Neuronal stem cell (in vitro differentiated cells): ENCODE measurements at regions not wholly inside any gene's neighbourhood (a gene's known extent, or its start where the extent isn't known, plus 50 kb on each side); places are given as distances from the start of the nearest gene placed in this dataset.

ENCODE experiments used
- DNase-seq: peaks from one replicate; pipeline ENCODE4 v3.0.0-alpha.2; 2013; ENCODE audit warnings: low spot score
- H2AFZ ChIP-seq: one replicate; pipeline ENCODE4 v1.6.1; 2013; ENCODE audit warnings: mild to moderate bottlenecking, low read length, inconsistent platforms
- H2AK5ac ChIP-seq: 2 replicates; pipeline ENCODE4 v1.6.1; 2013; ENCODE audit warnings: low read depth, mild to moderate bottlenecking, inconsistent platforms, low read length, moderate library complexity, mixed read lengths
- H2BK120ac ChIP-seq: 2 replicates; pipeline ENCODE4 v1.6.1; 2013; ENCODE audit warnings: low read depth, mild to moderate bottlenecking, inconsistent platforms, low read length, moderate library complexity, mixed read lengths
- H2BK12ac ChIP-seq: one replicate; pipeline ENCODE4 v1.6.1; 2013; ENCODE audit warnings: low read length, inconsistent platforms
- H2BK15ac ChIP-seq: 2 replicates; pipeline ENCODE4 v1.6.1; 2013; ENCODE audit warnings: mild to moderate bottlenecking, low read length, inconsistent platforms, mixed read lengths
- H2BK5ac ChIP-seq: one replicate; pipeline ENCODE4 v1.6.1; 2013; ENCODE audit warnings: inconsistent platforms, mild to moderate bottlenecking, low read length, moderate library complexity
- H3K14ac ChIP-seq: one replicate; pipeline ENCODE4 v1.6.1; 2013; ENCODE audit warnings: low read length, inconsistent platforms
- H3K18ac ChIP-seq: 2 replicates; pipeline ENCODE4 v1.6.1; 2013; ENCODE audit warnings: low read length, inconsistent platforms
- H3K23ac ChIP-seq: 2 replicates; pipeline ENCODE4 v1.6.1; 2013; ENCODE audit warnings: low read depth, mild to moderate bottlenecking, mixed read lengths, low read length, inconsistent platforms; ENCODE audit not compliant: poor library complexity
- H3K27ac ChIP-seq: replicated peaks from 3 replicates; pipeline ENCODE4 v1.5.1; 2013; ENCODE audit warnings: low read length, inconsistent platforms
- H3K27me3 ChIP-seq, 3 experiments: 2 replicates each; pipeline ENCODE4 v1.6.1; 2013; ENCODE audit warnings: low read length in 3 of 3, mild to moderate bottlenecking in 2 of 3, inconsistent platforms in 1 of 3, low read depth in 1 of 3, mixed read lengths in 1 of 3, moderate library complexity in 1 of 3; ENCODE audit not compliant: control insufficient read depth in 3 of 3, insufficient read depth in 3 of 3
- H3K36me3 ChIP-seq, 2 donors: replicated peaks in 1 of 2; 2 replicates each; pipeline ENCODE4 v1.6.1; 2013; ENCODE audit warnings: low read length in 2 of 2; ENCODE audit not compliant: control insufficient read depth in 2 of 2, insufficient read depth in 2 of 2
- H3K4ac ChIP-seq: 2 replicates; pipeline ENCODE4 v1.6.1; 2013; ENCODE audit warnings: inconsistent platforms, mild to moderate bottlenecking, low read length, moderate library complexity
- H3K4me1 ChIP-seq, 2 donors: 1 replicate in 1 of 2; 2 replicates in 1 of 2; pipeline ENCODE4 v1.6.1; 2013; ENCODE audit warnings: low read length in 2 of 2, low read depth in 1 of 2; ENCODE audit not compliant: control insufficient read depth in 2 of 2, insufficient read depth in 1 of 2
- H3K4me2 ChIP-seq: one replicate; pipeline ENCODE4 v1.6.1; 2013; ENCODE audit warnings: mild to moderate bottlenecking, low read length, inconsistent platforms; ENCODE audit not compliant: insufficient read depth, poor library complexity, severe bottlenecking
- H3K4me3 ChIP-seq, 2 donors: 2 replicates each; pipeline ENCODE4 v1.5.1; 2013; ENCODE audit warnings: low read length in 2 of 2, mild to moderate bottlenecking in 2 of 2, inconsistent platforms in 1 of 2, moderate library complexity in 1 of 2
- H3K79me1 ChIP-seq: one replicate; pipeline ENCODE4 v1.6.1; 2013; ENCODE audit warnings: low read depth, mild to moderate bottlenecking, inconsistent platforms, low read length, moderate library complexity
- H3K9ac ChIP-seq: one replicate; pipeline ENCODE4 v1.6.1; 2013; ENCODE audit warnings: mild to moderate bottlenecking, low read depth, low read length, inconsistent platforms; ENCODE audit not compliant: poor library complexity
- H3K9me3 ChIP-seq, 2 donors: replicated peaks in 1 of 2; 2 replicates each; pipeline versions ENCODE3 to v1.6.1; 2013; ENCODE audit warnings: low read length in 2 of 2, mild to moderate bottlenecking in 2 of 2, inconsistent platforms in 1 of 2, low read depth in 1 of 2, mixed read lengths in 1 of 2, moderate library complexity in 1 of 2; ENCODE audit not compliant: control insufficient read depth in 2 of 2, insufficient read depth in 1 of 2
- H4K8ac ChIP-seq: one replicate; pipeline ENCODE4 v1.6.1; 2013; ENCODE audit warnings: low read depth, mild to moderate bottlenecking, inconsistent platforms, low read length, moderate library complexity
- H4K91ac ChIP-seq: one replicate; pipeline ENCODE4 v1.6.1; 2013; ENCODE audit warnings: low read length, low read depth, mild to moderate bottlenecking, inconsistent platforms; ENCODE audit not compliant: poor library complexity
- WGBS, 2 donors: extraction: QIAGEN DNeasy Blood & Tissue Kit; methylation state at CpG; one replicate each; pipeline ENCODE4 v1.1.7; 2013; ENCODE audit warnings: missing lambda C conversion rate in 2 of 2, mixed read lengths in 1 of 2; ENCODE audit not compliant: insufficient read length in 2 of 2, insufficient replicate concordance in 1 of 2; ENCODE audit errors: extremely low coverage in 2 of 2; 5-methylcytosine and 5-hydroxymethylcytosine counted together

GRCh38 chr18:68086481-68086880 is 570.0 kb upstream of the DSEL start:
- H3K27ac ChIP-seq: no peak overlapping the region
- no peak overlapping the region for H3K4ac ChIP-seq
- no peak overlapping the region for H2BK12ac ChIP-seq
- no peak overlapping the region for H3K4me3 ChIP-seq
- no peak overlapping the region for H4K91ac ChIP-seq
- H3K14ac ChIP-seq: no peak overlapping the region
- no peak overlapping the region for H2AK5ac ChIP-seq
- H3K4me1 ChIP-seq: peaks cover 0 to 3% of the 10 kb centered on the region in 2 donors
- H3K18ac ChIP-seq: no peak overlapping the region
- no peak overlapping the region for H3K23ac ChIP-seq
- H2BK5ac ChIP-seq: no peak overlapping the region
- no peak overlapping the region for H2BK15ac ChIP-seq
- H3K4me2 ChIP-seq: no peak overlapping the region
- H3K36me3 ChIP-seq: no peaks in the 10 kb centered on the region
- H3K9me3 ChIP-seq: no peaks in the 10 kb centered on the region
- no peak overlapping the region for H3K9ac ChIP-seq
- H3K27me3 ChIP-seq: no peaks in the 10 kb centered on the region
- no peak overlapping the region for H4K8ac ChIP-seq
- WGBS, 2 donors: no CpG with 5 or more reads among the region's 1 CpG
- H2AFZ ChIP-seq: no peak overlapping the region
- DNase-seq: no peak
- H2BK120ac ChIP-seq: no peak overlapping the region
- H3K79me1 ChIP-seq: no peaks in the 10 kb centered on the region

DNA sequence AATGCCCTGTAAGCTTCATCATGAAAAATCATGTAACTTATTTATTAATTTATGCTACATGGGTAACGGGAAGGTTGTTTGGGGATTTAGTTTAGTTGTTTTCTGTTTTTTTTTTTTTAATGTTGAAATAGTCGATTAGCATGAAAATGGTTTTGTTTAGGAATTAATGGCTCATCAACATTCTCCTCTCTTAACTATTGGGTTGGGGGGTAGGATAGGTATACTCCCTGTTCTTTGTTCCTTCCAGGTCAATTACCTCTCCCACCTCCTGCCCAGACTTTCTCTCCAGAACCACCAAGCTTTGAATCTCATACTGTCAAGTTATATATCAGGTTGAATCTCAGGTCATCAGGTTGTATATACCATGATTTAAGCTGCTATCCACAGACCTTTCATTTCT is 568.7 kb upstream of the DSEL start:
- no peak overlapping the region for H3K27ac ChIP-seq
- no peak overlapping the region for H2AK5ac ChIP-seq
- H2AFZ ChIP-seq: no peak overlapping the region
- 67% methylated on average over 2 of the region's 2 CpGs; no CpG with 5 or more reads in 1 of the 2 donors for WGBS, 2 donors
- H3K27me3 ChIP-seq: no peaks in the 10 kb centered on the region
- no peak overlapping the region for H3K14ac ChIP-seq
- H2BK5ac ChIP-seq: no peak overlapping the region
- no peak overlapping the region for H3K23ac ChIP-seq
- no peak overlapping the region for H2BK120ac ChIP-seq
- no peak for DNase-seq
- no peak overlapping the region for H3K4ac ChIP-seq
- H3K9ac ChIP-seq: no peak overlapping the region
- H4K8ac ChIP-seq: no peak overlapping the region
- H3K18ac ChIP-seq: no peak overlapping the region
- H4K91ac ChIP-seq: no peak overlapping the region
- H3K9me3 ChIP-seq: no peaks in the 10 kb centered on the region
- no peak overlapping the region for H2BK15ac ChIP-seq
- H3K79me1 ChIP-seq: no peaks in the 10 kb centered on the region
- H3K36me3 ChIP-seq: no peaks in the 10 kb centered on the region
- peaks cover 0 to 3% of the 10 kb centered on the region in 2 donors for H3K4me1 ChIP-seq
- no peak overlapping the region for H3K4me3 ChIP-seq
- H2BK12ac ChIP-seq: no peak overlapping the region
- no peak overlapping the region for H3K4me2 ChIP-seq

GRCh38 chr18:68083776-68084175 is 567.3 kb upstream of the DSEL start:
- H3K27me3 ChIP-seq: no peaks in the 10 kb centered on the region
- H3K79me1 ChIP-seq: no peaks in the 10 kb centered on the region
- no peak overlapping the region for H2BK15ac ChIP-seq
- no peak overlapping the region for H2AFZ ChIP-seq
- H4K8ac ChIP-seq: no peak overlapping the region
- no peak overlapping the region for H3K18ac ChIP-seq
- no peak overlapping the region for H4K91ac ChIP-seq
- no peak overlapping the region for H3K14ac ChIP-seq
- peaks cover 0 to 3% of the 10 kb centered on the region in 2 donors for H3K4me1 ChIP-seq
- DNase-seq: no peak
- H3K9ac ChIP-seq: no peak overlapping the region
- H2BK5ac ChIP-seq: no peak overlapping the region
- no peak overlapping the region for H2AK5ac ChIP-seq
- no peaks in the 10 kb centered on the region for H3K36me3 ChIP-seq
- no peaks in the 10 kb centered on the region for H3K9me3 ChIP-seq
- H2BK12ac ChIP-seq: no peak overlapping the region
- no peak overlapping the region for H3K23ac ChIP-seq
- WGBS, 2 donors: no CpG with 5 or more reads among the region's 3 CpGs
- H3K27ac ChIP-seq: no peak overlapping the region
- no peak overlapping the region for H3K4ac ChIP-seq
- H3K4me3 ChIP-seq: no peak overlapping the region
- H2BK120ac ChIP-seq: no peak overlapping the region
- H3K4me2 ChIP-seq: no peak overlapping the region

DNA sequence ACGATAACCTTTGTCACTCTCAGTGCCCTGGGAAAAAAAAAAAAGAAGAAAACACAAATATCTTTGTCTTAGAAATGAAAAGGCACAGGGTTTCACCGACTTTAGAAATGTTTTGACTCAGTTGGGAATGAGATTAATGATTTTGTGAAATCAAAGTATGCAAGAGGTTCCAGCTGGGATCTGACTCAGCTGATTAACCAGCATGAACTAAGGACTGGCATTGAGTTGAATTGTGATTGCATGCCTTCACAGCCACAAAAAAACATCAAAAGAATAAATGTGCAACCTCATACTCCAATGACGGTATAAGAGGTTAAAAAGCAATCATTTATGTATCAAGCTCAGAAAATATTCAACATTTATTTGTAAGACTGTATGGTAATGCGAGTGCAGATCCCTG is 566.6 kb upstream of the DSEL start:
- Histone ChIP-seq H3K9ac (no peak overlapping the region), H3K9me3 (no peaks in the 10 kb centered on the region), H3K18ac (no peak overlapping the region), H2BK12ac (no peak overlapping the region), H3K4me1 (peaks cover 0 to 3% of the 10 kb centered on the region in 2 donors), H3K36me3 (no peaks in the 10 kb centered on the region), H3K4me2 (no peak overlapping the region), H3K4me3 (no peak overlapping the region), H3K27me3 (no peaks in the 10 kb centered on the region), H3K4ac (no peak overlapping the region), H3K79me1 (no peaks in the 10 kb centered on the region), H3K23ac (no peak overlapping the region), H2BK120ac (no peak overlapping the region), H3K27ac (no peak overlapping the region), H2AK5ac (no peak overlapping the region), H2BK15ac (no peak overlapping the region), H3K14ac (no peak overlapping the region), H4K91ac (no peak overlapping the region), H2BK5ac (no peak overlapping the region), H2AFZ (peak overlapping the region; percentile 11), H4K8ac (no peak overlapping the region)
- no CpG with 5 or more reads among the region's 4 CpGs for WGBS, 2 donors
- no peak for DNase-seq
